Stimulated activated CD8-positive, alpha-beta memory T cell treated with anti-CD3 and anti-CD28 coated beads, Interleukin-15, amount 100 ng/mL, for 48 hours (primary cell): ENCODE measurements at regions not wholly inside any gene's neighbourhood (a gene's known extent, or its start where the extent isn't known, plus 50 kb on each side); places are given as distances from the start of the nearest gene placed in this dataset.

Experiments used
- DNase-seq, 2 donors: peaks; one replicate each; pipeline ENCODE4 v3.0.0-alpha.2; 2020; ENCODE audit warnings: low read depth in 2 of 2

GRCh38 chr6:140069576-140069975 lies 695.1 kb upstream of the CITED2 start:
- DNase-seq = no peak

DNA sequence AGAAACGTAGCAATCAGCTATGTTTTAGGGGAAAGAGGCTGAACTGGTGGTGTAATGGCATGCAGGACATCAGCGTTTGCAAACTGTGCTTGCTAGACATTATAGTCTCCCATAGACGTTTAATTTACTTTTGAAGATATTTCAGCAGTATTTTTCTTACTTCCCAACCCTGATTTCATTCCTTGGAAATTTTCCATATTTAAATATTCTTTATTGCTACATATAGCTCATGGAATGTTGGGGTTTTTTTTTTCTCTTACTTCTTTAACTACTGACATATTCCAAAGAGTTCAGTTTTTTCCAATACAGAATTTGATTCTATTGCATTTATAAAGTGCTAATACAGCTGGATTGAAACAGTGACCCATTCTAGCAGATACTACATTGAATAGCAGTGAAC lies 694.4 kb upstream of the CITED2 start:
- DNase-seq = no peak

DNA sequence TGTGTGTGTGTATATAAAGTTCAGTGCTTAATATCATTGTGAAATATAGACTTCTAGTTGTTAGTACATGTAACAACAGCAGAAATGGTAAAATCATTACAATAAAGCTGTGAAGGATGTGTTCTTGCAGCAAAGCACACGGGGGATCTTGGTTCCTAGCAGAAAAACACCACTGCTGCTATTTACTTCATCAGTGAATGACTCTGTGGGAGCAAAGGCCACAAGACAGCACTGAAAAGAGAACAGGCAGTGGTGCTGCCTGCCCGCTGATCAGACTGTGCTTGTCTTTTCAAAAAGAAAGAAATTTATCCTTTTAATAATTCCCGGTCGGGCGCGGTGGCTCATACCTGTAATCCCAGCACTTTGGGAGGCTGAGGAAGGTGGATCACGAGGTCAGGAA lies 689.9 kb upstream of the CITED2 start:
- DNase-seq = no peak

DNA sequence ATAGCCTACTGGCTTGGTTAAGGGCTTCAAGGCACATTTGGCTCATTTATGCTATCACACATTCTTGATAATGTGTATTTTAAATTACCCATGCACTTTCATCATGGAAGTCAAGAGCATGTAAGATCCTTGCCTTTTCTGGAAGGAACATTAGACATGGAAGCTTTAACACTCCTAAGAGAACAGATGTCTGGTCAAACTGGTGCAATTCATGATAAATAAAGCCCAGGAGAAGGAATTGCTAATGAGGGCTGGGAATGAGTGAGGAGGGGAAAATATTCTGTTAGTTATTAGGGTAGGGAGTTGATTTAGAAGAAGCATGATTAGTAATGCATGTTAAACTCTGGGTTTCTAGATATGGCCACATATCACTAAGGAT lies 688.6 kb upstream of the CITED2 start:
- no peak for DNase-seq

GRCh38 chr6:140062043-140063020 lies 687.9 kb upstream of the CITED2 start:
- no peak for DNase-seq

GRCh38 chr6:140061110-140062042 lies 686.9 kb upstream of the CITED2 start:
- no peak for DNase-seq

- no peak for DNase-seq
Measured at GRCh38 chr6:140059947-140060346, 685.5 kb upstream of the CITED2 start.

DNA sequence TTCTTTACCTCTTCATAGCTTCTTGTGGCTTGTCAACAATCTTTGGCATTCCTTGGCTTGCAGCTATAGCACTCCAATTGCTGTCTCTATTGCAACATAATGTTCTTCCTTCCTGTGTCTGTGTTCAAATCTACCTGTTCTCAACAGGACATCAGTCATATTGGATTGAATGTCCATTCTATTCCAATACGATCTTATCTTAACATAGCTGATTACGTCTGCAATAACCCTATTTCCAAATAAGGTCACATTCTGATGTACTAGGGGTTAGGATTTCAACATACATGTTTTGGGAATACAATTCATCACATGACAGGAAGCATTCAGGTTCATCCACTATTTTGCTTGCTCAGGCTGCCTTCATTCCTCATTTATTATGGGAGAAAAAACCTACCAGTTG lies 684.4 kb upstream of the CITED2 start:
- no peak for DNase-seq

DNA sequence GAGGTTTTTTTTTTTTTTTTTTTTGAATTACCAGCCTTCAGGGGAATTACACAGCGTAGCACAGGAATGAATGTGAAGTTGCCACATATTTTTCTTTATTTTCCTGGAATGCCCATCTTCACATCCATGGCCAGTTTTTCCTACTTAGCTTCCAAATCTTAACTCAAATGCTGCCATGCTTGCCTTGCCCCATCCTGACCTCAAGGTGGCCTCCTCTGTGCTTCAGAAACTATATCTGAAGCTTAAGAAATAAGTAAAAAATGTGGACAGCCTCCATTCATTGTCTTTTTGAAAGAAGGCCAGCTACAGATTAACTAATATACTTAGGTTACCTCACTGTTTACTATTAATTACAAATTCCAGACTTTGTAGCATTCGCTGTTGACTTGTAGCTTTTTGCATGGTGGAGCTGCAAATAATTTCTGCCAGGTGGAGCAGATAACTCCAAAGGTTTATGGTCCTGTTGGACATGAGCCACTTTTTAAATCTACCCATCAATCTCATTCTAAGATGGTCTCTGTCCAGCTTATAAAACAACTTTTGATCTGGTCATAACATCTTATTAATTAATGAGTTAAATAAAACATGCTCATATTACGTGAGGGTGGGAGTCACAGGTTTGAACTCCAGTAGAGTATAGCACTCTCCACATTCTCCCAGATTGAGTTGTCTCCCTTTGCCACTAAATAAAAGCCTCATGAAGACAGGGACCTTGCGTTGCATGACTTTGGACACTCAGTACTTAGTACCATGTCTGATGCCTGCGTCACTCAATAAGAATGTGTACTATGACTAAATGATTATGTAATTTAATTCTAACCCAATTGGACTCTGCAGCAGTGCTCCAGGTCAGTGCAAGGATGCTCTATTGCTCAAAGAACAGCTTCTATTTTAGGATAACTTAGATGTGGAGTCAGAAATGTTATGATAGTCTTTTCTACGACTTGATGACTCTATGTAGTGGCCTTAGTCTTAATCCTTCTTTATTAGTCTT lies 678.6 kb upstream of the CITED2 start:
- DNase-seq = no peak

DNA sequence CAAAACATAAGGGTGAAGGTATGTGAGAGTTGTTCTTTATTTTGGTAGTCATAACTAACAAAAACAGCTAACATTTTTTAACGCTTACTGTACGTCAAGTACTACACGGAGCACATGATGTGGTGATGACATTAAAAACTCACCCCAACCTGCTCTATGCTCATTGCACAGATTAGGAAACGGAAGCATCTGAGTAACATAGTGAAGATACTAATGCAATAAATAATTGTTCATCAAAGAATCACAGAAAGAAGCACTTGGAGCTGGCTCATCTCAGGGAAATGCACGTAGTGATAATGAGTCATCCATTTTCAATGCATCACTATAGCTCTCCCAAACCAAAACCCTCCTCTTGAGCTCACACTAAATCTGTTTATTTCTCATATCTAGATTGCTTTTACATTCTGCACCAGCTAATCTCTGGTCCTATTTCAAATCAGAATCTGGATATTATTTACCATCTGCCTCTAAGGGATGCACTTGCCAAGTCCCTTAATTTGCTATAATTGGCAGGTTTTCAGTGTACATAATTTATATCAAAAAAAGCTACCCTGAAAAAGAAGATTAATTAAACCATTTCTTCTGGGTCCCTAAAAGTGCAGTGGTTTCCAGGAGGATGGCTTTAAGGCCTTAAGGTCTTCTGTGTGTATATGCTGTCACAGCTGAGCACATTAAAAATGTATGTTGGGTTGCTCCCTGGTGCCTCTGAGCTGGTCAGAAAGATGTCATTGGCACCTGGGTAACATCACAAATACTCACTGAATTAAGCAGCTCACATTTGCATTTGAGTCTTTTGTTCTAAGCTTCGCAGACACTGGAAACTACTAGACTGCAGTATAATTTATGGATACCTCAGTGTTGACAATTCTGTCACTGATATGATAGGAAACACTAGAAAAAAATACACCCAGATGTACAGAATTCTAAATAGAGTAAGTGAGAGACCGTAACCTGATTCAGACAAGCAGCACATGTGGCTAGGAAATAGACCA lies 677.4 kb upstream of the CITED2 start:
- DNase-seq = no peak

DNA sequence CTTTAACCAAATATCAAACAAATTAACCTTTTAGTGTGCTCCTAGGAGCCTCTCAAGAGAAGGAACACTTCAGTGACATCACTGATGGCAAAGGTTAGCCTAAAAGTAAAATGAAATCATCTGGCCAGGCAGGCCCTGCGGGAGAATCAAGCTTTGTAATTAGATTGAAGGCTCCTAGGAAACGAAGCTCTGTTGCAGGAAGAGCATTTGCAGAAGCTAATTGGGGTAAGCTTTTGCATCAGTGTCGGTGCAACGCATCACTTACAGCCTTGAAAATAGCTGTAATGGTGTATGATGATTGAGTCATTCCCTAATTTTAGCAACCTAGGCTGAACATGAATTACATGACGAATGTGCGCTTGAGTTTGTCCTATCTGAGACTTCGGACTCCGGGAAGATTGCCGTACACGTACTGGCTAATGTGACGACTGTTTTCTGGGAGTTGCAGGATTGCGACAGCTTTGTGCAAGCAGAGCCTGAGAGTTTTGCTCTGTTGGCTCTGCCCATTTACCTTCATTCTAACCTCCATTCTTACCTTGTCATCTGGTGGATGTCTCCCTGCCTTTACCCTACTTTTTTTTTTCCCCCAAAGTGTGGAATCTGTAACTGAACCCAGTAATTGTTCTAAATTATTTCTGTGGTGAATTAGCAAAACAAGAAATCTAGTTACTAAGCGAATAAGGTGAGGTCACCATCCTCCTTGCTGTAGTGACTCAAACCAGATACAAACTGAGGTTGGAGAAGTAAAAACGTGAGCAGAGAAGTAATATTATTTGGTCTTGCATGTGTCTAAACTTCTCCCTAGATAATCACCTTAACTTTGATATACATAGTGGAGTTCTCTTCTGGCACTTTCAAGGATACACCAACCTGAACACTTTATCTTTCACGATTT lies 675.9 kb upstream of the CITED2 start:
- no peak for DNase-seq

DNA sequence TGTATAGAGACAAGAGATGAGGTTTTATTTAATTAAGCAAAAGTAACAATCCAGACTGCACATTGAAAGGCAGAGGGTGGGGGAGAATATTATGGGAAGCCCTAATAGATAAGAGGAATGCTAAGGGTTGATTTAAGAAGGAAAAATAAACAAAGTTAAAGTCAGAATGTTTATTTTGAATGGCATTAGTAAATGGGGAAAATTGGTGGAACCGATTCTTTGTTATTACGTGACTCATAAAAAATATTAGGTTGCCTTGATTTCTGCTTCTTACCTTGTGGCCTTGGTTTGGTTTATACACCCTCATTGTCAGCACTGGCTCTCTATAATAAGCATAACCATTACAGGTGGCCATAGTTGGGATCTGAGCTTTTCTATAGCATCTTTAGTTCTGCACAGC lies 674.8 kb upstream of the CITED2 start:
- DNase-seq = no peak

- DNase-seq = no peak
Measured at GRCh38 chr6:140048202-140048790, 673.8 kb upstream of the CITED2 start.

- DNase-seq = no peak
Measured at GRCh38 chr6:140047321-140047720, 672.9 kb upstream of the CITED2 start.

DNA sequence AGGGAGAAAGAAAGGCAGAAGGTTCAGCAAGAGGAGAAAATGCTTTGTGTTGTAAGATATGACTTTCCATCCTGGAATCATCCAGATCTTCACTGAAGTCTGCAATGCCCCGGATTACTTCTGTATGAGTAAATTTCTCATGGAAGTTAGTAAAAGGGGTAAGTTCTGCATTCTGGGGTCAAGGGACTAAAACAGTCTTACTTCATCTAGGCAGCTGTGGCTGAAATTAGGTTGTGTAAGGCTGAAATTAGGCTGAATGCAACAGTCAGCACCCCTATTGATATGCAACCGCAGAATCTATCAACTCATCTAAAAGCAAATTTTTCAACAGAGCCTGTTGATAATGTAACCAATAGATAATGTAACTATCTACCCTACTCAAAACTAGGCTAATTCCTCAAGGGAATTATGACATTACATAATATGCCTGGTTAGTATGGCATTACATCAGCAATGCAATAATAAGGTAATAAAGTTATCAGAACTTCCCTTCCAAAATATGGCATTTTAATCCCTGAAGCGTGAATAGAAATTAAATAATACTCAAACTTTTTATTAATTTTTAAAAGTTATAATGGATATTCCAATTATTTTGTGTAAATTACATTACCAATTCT lies 671.7 kb upstream of the CITED2 start:
- DNase-seq = no peak

DNA sequence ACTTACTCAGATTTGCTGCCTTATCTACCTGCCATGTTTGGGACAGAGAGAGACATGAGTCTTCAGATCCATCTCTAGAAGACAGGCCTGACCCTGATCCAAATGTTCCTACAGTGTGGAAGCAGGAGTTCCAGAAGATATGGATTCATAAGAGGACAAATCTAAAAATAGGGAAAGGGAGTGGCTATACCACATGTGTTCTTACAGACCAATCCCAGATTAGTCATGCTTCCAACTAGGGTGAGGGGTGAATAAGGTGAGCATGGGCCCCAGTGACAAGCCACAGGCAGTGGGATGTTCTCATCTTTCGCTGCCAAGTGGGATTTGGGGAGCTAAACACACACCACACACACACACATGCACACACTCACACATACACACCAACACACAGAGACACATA lies 670.7 kb upstream of the CITED2 start:
- DNase-seq = no peak

- DNase-seq = no peak
Measured at GRCh38 chr6:140044626-140045025, 670.2 kb upstream of the CITED2 start.

GRCh38 chr6:140043762-140044378 lies 669.4 kb upstream of the CITED2 start:
- no peak for DNase-seq
